IMR-90 (cell line): ENCODE measurements at regions not wholly inside any gene's neighbourhood (a gene's known extent, or its start where the extent isn't known, plus 50 kb on each side); places are given as distances from the start of the nearest gene placed in this dataset.

Source experiments
- CEBPB ChIP-seq: IDR thresholded peaks from 2 replicates; pipeline ENCODE4 v1.6.1; 2012; ENCODE audit warnings: low read depth, low read length, improper control_type of control experiment
- CTCF ChIP-seq: conservative IDR thresholded peaks from 2 replicates; pipeline ENCODE4 v1.5.1; 2012; ENCODE audit warnings: mild to moderate bottlenecking, low read depth, low read length, improper control_type of control experiment
- MAFK ChIP-seq: IDR thresholded peaks from 2 replicates; pipeline ENCODE4 v1.6.1; 2012; ENCODE audit warnings: low read depth, low read length, improper control_type of control experiment
- MAZ ChIP-seq: IDR thresholded peaks from 2 replicates; pipeline ENCODE4 v1.6.1; 2012; ENCODE audit warnings: low read depth, mild to moderate bottlenecking, low read length, improper control_type of control experiment, moderate library complexity, borderline replicate concordance
- POLR2A ChIP-seq: IDR thresholded peaks from 2 replicates; pipeline ENCODE4 v1.6.1; 2012; ENCODE audit warnings: mild to moderate bottlenecking, low read depth, low read length
- SMC3 ChIP-seq: fragments of 150-350 bp; IDR thresholded peaks from 2 replicates; pipeline ENCODE4 v1.6.1; 2016; ENCODE audit warnings: low read depth, mild to moderate bottlenecking, antibody characterized with exemption, low read length, moderate library complexity
- USF2 ChIP-seq: fragments of 150-350 bp; IDR thresholded peaks from 2 replicates; pipeline ENCODE4 v1.6.1; 2017; ENCODE audit warnings: mild to moderate bottlenecking, antibody characterized with exemption, low read length, low read depth

DNA sequence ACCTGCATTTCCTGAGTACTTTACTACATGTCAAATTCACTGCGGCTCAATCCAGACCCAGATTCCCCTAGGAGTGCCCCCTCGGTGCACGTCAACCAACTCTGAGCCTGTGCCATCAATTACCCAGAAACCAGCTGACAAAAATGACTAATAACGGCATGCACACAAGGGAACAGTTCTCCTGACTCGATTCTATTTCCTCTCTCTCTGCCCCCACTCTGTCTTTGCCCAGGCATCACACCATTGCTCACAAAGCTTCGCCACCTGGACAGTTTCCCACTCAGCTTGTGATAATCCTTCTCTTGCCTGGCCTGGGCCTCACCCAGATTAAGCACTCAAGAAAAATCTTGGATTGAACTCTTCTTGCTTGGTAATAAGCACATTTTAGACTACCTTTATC is 115.3 kb upstream of the NDUFV2 start:
- TF ChIP-seq POLR2A (no peak), CTCF (no peak), USF2 (no peak), MAZ (no peak), CEBPB (no peak), SMC3 (no peak), MAFK (no peak)
